NCI-H1436 treated with DMSO at 0.1 percent for 48 hours (cell line): ENCODE measurements at regions not wholly inside any gene's neighbourhood (a gene's known extent, or its start where the extent isn't known, plus 50 kb on each side); places are given as distances from the start of the nearest gene placed in this dataset.

Experiments used
- DNase-seq: peaks from one replicate; lab custom pipeline; 2025; lab: John Stamatoyannopoulos, UW

DNA sequence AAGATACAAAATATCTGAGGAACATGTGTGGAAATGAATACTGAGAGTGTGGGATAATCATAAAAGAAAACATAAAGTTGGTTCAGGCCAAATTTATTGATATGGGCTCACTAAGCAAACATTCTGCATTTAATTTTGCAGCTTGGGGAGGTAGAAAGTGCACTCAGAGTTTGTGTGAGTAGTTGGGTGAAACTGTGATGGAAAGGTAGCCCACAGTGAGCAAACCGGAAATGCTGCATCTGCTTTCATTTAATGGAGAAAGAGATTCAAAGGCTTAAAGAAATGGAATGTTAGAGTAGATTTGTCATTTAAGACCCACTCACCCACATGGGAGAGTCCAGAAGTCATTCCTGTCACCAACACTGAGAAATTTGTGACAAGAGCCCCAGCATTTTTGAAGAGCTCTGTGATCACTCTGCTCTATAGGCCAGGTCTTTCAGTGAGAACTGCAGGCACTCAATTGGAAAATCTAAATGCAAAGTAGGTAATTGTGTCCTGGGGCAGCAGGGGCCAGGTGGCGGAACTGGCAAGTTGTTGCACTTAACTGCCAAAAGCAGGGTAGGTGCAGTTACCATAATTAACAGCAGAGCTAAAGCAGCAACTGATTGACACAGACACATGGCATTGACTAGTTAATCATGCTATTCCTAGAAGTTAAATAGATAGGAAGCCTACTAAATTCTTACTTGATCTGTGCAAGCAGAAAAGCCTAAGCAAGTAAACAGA, 1228.3 kb upstream of the PCDH20 start:
- DNase-seq, result no peak

GRCh38 chr13:62643007-62643483, 1227.4 kb upstream of the PCDH20 start:
- DNase-seq, result no peak

- DNase-seq, result no peak
These were observed 1219.5 kb upstream of the PCDH20 start for GRCh38 chr13:62635161-62635560.

- no peak for DNase-seq
These were observed 1217.8 kb upstream of the PCDH20 start for GRCh38 chr13:62633448-62633847.

- no peak for DNase-seq
These were observed 1216.0 kb upstream of the PCDH20 start for GRCh38 chr13:62631619-62632018.

DNA sequence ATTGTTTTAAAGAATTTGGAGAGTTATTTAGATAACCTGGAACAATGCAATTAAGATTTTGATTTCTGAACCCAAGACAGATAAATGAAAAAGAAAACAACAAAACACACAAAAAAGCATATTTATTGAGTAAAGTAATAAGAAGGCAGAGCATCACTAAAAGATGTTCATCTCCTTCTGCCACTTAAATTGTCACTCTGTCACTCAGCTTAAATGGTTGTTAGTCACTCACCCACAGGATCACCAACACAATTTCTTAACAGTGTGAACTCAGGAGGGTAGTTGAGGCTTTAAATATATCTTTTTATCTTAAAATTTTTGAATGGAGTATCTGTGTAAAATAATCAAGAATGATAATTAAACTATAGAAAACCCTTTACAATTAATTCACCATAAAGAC, 1215.5 kb upstream of the PCDH20 start:
- no peak for DNase-seq

DNA sequence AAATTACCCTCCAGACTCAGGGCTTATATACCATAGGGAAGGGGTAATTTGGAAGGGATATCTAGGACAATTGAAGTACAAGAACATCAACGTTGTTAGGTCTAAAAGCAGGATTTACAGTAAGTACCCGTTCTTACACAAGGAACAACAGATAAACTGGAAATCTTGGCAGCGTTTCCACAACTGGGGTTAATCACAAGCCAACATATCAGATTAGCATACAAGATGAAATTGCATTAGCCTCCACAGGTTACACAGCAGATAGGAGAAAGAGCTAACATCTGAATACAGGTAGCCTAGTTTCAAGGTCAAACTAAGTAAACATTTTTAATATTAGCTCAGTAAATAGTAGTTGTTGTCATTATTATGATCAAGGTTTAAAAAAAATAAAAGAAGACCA, 1214.0 kb upstream of the PCDH20 start:
- DNase-seq, result no peak

DNA sequence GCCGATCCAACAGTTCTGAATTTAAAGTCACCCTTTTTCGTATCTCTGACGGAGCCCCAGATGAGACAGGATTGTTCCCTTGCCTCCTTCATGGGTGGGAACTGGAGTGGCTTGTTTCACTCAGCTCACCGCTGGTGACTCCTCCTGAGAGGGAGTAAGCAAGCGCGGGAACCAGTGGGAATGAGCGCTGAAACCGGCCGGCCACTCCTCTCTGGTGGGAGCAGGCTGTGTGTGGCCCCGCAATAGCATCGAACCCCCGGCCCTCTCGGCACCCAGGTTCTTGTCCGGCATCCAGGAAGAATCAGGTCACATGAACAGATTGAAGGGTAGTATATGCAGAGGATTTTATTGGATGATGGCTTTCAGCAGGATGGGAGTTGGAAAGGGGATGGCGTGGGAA, 1211.6 kb upstream of the PCDH20 start:
- DNase-seq, result no peak

GRCh38 chr13:62626771-62627170, 1211.1 kb upstream of the PCDH20 start:
- DNase-seq, result no peak

DNA sequence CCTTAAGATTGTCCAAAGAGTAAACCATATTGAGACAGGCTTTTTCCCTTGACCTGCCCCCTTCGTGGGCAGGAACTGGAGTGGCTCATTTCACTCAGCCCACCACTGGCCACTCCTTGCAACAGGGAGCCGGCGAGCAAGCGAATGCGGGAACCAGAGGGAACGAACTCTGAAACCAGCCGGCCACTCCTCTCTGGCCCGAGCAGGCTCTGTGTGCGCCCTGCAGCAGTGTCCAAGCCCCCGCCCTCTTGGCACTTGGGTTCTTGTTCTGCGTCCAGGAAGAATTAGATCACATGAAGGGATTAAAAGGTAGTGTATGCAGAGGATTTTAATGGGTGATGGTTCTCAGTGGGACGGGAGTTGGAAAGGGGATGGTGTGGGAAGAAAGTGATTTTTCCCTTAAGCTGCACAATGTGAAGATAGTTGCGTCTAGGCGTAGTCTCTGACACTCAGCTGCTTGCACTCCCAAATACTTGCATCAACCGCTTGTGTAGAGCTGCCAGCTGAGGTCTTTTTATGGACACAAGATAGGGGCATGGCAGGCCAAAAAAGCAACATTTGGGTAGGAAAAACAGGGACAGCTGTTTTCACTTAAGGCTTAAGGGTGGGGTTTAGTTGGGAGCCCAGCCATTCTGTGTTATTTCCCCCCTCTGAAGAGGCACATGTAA, 1209.7 kb upstream of the PCDH20 start:
- no peak for DNase-seq

DNA sequence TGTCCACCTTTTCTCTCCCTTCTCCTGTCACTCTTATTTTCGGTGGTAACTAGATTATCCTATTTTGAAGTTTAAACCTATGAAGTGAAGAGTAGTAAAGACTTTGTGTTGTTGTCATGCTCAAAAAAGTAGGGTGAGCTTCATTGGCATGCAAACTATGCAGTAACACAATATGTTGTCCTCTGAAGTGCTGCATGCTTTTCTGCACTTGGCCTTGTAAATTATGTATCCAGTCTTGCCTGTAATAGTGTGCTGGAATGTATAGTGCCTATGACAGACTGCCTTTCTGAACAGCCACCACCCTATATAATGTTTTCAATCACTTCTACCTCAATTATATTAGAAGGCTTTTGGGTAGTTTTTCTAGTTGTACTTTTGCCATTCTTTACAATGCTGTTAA, 1198.2 kb upstream of the PCDH20 start:
- no peak for DNase-seq

- DNase-seq, result no peak
These were observed 1195.7 kb upstream of the PCDH20 start for GRCh38 chr13:62611343-62611742.

- DNase-seq, result no peak
These were observed 1183.1 kb upstream of the PCDH20 start for GRCh38 chr13:62598708-62599107.

DNA sequence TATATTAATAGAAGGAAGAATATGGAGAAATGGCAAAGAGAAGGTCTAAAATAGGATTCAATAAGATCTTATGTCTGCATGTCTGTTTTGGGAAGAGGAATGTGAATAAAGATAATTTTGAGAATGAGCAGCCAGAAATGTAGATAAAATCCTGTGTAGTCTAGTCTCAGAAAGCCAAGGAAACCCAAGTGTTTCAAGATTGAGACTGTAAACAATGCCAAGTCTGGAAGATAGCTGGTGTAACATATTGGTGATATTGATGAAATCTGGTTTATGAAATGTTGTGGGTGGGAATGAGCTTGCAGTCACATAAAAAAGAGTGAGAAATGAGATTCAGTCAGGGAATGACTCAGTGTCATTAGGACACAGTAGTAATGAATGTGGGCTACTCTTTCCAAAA, 1180.3 kb upstream of the PCDH20 start:
- DNase-seq, result no peak

GRCh38 chr13:62593804-62594203, 1178.2 kb upstream of the PCDH20 start:
- DNase-seq, result no peak

- no peak for DNase-seq
These were observed 1167.8 kb upstream of the PCDH20 start for GRCh38 chr13:62583466-62583865.

- DNase-seq, result no peak
These were observed 1162.8 kb upstream of the PCDH20 start for GRCh38 chr13:62578402-62578801.

DNA sequence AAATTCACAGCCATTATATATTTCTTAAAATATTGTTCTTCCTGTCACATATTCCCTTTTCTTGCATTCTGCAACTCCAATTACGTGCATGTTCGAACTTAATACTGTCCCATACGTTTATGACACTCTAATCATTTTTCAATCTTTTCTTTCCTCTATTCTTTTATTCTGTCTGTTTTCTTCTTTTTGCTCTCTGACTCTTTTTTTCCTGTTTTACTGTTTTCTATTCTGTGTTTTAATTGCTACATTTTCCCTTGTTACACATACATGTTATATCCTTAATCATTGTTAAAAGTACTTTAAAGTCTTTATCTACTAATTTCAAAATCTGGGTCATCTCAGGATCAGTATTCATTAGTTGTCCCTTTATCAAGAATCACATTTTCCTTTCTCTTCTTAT, 1149.1 kb upstream of the PCDH20 start:
- DNase-seq, result no peak

- no peak for DNase-seq
These were observed 1147.6 kb upstream of the PCDH20 start for GRCh38 chr13:62563251-62563650.

DNA sequence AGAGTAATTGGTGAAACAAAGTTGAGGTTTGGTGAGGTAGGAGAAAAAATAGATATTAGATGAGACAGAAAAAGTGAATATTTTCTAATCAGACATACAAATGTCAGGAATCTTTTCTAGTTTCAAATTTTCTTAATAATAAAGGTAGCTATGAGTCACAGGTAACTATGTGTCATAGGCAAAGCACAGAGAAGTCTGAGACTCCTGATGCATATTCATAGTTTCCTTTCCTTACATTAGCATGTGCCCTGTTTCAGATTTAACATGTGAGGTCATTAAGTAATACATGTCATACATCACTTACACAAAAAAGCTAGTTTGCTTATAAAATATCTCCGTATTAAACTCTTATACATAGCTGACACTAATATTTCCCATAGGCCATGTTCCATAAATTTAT, 1141.3 kb upstream of the PCDH20 start:
- no peak for DNase-seq

DNA sequence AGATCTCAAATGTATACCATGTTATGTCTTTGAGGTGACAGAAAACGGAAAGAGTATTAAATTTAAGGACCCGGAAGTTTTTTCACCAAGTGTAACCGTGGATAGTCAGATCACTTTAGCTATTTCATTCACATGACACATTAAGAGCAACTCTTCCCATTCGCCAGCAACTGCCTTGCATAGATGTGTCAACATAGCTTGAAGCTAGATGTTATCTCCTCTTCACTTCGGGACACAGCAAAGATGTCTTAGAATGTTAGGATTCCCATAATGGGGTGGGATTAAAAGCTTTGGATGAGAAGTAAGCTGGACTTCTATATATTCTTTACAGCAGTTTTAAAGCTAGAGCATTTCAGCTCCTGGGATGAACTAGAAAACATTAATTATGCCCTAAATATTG, 1135.9 kb upstream of the PCDH20 start:
- DNase-seq, result no peak

DNA sequence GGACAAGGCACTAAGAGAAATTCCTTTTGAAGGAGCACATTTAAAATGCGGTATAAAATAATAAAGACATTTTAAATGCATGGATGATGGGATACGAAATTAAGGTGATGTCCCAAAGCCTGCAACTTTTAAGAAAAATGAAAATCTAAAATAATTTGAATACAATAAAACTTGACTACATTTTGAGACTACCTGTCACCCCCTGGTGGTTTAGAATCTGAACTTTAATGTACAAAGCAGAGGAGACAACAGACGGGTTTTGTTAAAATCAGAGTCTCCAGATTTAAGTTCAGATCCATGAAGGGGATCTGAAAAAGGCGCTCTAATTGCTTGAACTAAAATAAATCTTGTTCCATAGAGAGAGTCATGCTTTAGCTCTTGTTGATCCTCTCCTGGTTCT, 1129.3 kb upstream of the PCDH20 start:
- no peak for DNase-seq

- DNase-seq, result no peak
These were observed 1121.9 kb upstream of the PCDH20 start for GRCh38 chr13:62537593-62537992.

- no peak for DNase-seq
These were observed 1110.0 kb upstream of the PCDH20 start for GRCh38 chr13:62525652-62526051.
